ENCODE measurements at regions not wholly inside any gene's neighbourhood (a gene's known extent, or its start where the extent isn't known, plus 50 kb on each side); places are given as distances from the start of the nearest gene placed in this dataset.

- TF ChIP-seq CTCF (IDR thresholded peaks at IDR 0.05; ENCODE audit: low read depth, low read length) = no peak
- DNase-seq = no peak
- Histone ChIP-seq H3K4me1 (no peaks in the 10 kb centered on the region), H3K36me3 (no peaks in the 10 kb centered on the region), H3K4me3 (ENCODE audit: low read depth, low read length) (no peak overlapping the region), H3K27me3 (no peaks in the 10 kb centered on the region), H3K9me3 (no peaks in the 10 kb centered on the region)
Measured at GRCh38 chr12:89236748-89237383, 115.4 kb downstream of the DUSP6 start.

GRCh38 chr12:89236237-89236636, 116.1 kb downstream of the DUSP6 start:
- Histone ChIP-seq H3K4me3 (ENCODE audit: low read depth, low read length) (no peak overlapping the region), H3K4me1 (no peaks in the 10 kb centered on the region)
- no peak for DNase-seq

DNA sequence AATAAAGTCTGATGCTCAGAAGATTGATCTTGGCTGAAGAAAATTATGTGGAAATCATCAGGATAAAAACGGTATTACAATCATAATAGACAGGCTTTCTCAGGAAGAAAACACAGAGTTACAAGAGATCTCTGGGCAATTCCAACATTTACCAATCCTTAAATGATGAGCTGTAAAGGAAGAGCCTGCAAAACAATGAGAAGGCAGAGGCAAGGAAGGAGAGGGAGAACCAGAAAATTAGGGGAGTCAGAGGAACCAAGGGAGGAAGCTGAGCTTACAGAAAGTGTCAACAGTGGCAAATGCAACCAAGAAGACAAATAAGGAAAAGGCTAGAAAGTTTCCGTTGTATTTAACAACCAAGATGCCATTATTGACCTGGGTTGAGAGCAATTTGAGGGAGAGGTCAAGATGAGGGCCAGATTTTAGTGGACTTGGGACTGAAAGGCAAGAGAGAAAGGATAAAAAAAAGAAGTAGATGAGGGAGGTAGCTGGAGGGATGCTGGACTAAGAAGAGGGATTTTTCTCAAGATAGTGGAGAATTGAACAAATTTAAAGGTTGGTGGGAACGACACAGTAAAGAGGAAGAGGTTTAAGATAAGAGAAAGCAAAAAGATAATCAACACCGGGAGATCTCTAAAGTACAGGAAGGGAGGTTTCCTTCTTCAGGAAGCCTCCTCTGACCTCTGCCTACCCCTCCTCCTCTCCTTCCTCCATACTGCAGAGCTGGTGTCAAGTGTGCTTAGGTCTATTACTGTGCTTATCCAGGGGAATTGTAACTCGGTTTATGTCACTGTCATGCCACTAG, 116.9 kb downstream of the DUSP6 start:
- DNase-seq = no peak
- no peaks in the 10 kb centered on the region for H3K27me3 ChIP-seq
- no peak overlapping the region for H3K4me3 ChIP-seq (ENCODE audit: low read depth, low read length)

More at GRCh38 chr12:89236237-89236636, 116.1 kb downstream of the DUSP6 start:
- H3K9me3 ChIP-seq = no peaks in the 10 kb centered on the region
- H3K36me3 ChIP-seq = no peaks in the 10 kb centered on the region
- no peaks in the 10 kb centered on the region for H3K27me3 ChIP-seq
- no peak for TF ChIP-seq CTCF (IDR thresholded peaks at IDR 0.05; ENCODE audit: low read depth, low read length)

GRCh38 chr12:89234324-89235114, 117.8 kb downstream of the DUSP6 start:
- no peak for TF ChIP-seq CTCF (IDR thresholded peaks at IDR 0.05; ENCODE audit: low read depth, low read length)
- no peaks in the 10 kb centered on the region for H3K36me3 ChIP-seq
- H3K4me3 ChIP-seq (ENCODE audit: low read depth, low read length) = no peak overlapping the region
- DNase-seq = no peak
- H3K4me1 ChIP-seq = no peaks in the 10 kb centered on the region
- H3K27me3 ChIP-seq = no peaks in the 10 kb centered on the region
- H3K9me3 ChIP-seq = no peaks in the 10 kb centered on the region

More for the DNA sequence above, 116.9 kb downstream of the DUSP6 start:
- H3K36me3 ChIP-seq = no peaks in the 10 kb centered on the region
- TF ChIP-seq CTCF (IDR thresholded peaks at IDR 0.05; ENCODE audit: low read depth, low read length) = no peak
- no peaks in the 10 kb centered on the region for H3K4me1 ChIP-seq
- H3K9me3 ChIP-seq = no peaks in the 10 kb centered on the region

DNA sequence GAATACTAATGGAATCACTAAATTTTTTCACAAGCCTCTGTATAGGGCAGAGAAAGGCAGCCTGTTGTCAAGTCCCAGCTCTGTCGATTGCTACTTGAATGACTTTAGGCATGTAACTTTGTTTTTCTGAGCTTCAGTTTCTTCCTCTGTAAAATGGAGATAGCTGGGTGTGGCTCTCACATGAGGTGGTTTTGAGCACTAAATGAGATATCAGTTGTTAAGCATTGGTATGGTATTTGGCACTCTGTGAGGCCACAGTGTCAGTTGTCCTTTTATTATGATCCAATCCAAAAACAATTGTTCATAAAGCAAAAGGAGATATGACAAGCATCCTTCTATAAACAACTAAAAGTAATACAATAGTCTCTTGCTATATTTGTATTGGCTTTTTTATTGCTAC, 120.6 kb downstream of the DUSP6 start:
- Histone ChIP-seq H3K9me3 (no peaks in the 10 kb centered on the region), H3K36me3 (no peaks in the 10 kb centered on the region), H3K27me3 (no peaks in the 10 kb centered on the region), H3K4me3 (ENCODE audit: low read depth, low read length) (no peak overlapping the region), H3K4me1 (no peaks in the 10 kb centered on the region)
- no peak for TF ChIP-seq CTCF (IDR thresholded peaks at IDR 0.05; ENCODE audit: low read depth, low read length)
- no peak for DNase-seq
